Mesenteric fat pad (tissue), 1 donor: ENCODE measurements at regions not wholly inside any gene's neighbourhood (a gene's known extent, or its start where the extent isn't known, plus 50 kb on each side); places are given as distances from the start of the nearest gene placed in this dataset.

Experiments
- DNase-seq: peaks from one replicate; pipeline ENCODE4 v3.0.0-alpha.2; 2020; ENCODE audit warnings: low spot score
- donor health status: DM: yes; HTN: yes; CAD: no.

DNA sequence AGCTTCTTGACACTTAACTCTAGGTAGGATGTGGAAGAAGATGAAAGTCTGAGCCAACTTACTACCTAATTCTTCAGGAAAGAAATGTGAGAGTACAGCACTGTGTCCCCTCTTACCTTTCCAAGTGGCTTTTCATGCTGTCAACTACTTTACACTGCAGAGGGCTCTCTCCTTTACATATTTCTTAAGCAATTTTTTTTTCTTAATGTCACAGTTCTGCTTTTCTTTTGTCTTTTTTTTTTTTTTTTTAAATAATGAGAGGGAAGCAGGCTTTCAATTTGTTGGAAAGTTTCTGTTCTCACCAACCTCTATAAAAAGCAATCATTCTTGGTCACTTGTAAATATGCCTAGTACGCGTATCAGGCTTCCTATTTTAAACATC, 212.7 kb upstream of the MIR17HG start:
- no peak for DNase-seq

GRCh38 chr13:91135376-91135775, 212.1 kb upstream of the MIR17HG start:
- DNase-seq = no peak

DNA sequence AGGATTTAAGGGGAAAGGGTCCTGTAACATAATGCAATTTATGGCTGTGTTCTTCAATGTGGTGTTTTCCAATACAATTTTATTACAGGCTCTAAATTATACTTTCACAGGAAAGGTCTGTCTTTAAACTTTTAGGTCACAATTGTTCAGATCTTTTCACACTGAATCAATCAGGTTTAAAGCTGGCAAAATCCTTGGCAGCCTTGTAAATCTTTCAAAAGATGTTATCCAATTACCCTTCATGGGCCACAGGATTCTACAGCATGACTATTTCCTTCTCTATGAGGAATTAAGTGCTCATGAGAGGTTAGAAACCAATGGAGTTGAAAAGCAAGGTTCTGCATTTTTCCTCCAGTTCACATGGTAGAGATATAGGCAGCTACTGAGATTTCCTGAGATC, 211.5 kb upstream of the MIR17HG start:
- DNase-seq = no peak

- no peak for DNase-seq
Measured at GRCh38 chr13:91136806-91137205, 210.7 kb upstream of the MIR17HG start.

GRCh38 chr13:91139232-91139631, 208.3 kb upstream of the MIR17HG start:
- DNase-seq = no peak

GRCh38 chr13:91141543-91142061, 205.9 kb upstream of the MIR17HG start:
- DNase-seq = no peak

GRCh38 chr13:91142572-91142971, 204.9 kb upstream of the MIR17HG start:
- no peak for DNase-seq

GRCh38 chr13:91144054-91144453, 203.4 kb upstream of the MIR17HG start:
- no peak for DNase-seq

- DNase-seq = no peak
Measured at GRCh38 chr13:91144486-91144885, 203.0 kb upstream of the MIR17HG start.

GRCh38 chr13:91145571-91146205, 201.8 kb upstream of the MIR17HG start:
- no peak for DNase-seq

- no peak for DNase-seq
Measured at GRCh38 chr13:91146601-91147000, 200.9 kb upstream of the MIR17HG start.

DNA sequence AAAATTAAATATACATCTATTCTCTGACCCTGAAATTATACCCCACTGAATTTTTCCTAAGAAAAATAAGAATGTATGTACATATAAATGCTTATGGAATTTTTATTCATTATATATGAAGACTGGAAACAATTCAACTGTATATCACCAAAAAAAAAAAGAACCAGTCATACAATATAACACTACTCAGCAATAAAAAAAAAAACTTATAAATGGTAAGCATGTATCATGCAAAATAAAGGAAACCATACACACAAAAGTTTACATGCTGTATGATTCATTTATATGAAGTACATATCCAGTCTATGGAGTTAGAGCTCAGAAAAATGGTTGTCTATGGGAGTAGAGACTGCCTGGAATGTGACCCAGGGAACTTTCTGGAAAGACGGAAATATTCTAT, 199.4 kb upstream of the MIR17HG start:
- no peak for DNase-seq

- DNase-seq = no peak
Measured at GRCh38 chr13:91151921-91152320, 195.6 kb upstream of the MIR17HG start.

- no peak for DNase-seq
Measured at GRCh38 chr13:91153372-91153771, 194.1 kb upstream of the MIR17HG start.

DNA sequence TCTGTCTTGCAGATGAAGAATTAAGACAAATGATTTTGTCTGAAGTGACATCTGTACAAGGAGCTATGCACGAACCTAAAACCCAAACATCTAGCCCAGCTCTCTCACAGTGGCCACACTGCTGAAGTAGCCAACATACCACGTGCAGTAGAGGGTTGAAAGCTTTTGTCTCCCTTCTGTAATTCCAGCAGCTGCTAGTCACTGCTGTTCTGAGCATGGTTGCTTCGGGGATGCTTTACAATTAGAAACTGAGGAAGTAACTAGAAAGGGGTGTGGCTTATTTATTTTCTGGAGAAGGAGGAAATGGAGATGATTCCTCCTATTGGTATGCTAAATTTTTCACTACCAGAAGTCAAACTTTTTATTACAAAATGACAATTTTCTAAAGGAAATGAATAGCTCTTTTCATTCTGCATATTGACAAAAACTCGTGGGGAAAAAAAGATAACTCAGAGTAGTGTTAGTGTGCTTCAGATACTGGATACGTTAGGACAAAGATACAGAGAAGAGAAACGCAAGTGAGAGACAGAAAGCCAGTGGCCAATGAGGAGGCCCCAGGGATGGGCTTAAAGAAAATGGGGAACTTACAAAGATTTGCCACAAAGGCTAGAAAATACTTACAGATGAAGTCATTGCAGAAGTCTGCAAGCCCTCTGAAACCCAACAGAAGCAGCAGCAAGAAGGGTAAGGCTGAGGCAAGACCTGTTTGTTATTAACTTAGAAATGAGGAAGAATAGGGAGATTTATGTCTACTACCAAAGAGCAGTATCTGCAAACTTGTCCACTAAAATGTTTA, 192.7 kb upstream of the MIR17HG start:
- no peak for DNase-seq

GRCh38 chr13:91155512-91156114, 191.9 kb upstream of the MIR17HG start:
- no peak for DNase-seq

DNA sequence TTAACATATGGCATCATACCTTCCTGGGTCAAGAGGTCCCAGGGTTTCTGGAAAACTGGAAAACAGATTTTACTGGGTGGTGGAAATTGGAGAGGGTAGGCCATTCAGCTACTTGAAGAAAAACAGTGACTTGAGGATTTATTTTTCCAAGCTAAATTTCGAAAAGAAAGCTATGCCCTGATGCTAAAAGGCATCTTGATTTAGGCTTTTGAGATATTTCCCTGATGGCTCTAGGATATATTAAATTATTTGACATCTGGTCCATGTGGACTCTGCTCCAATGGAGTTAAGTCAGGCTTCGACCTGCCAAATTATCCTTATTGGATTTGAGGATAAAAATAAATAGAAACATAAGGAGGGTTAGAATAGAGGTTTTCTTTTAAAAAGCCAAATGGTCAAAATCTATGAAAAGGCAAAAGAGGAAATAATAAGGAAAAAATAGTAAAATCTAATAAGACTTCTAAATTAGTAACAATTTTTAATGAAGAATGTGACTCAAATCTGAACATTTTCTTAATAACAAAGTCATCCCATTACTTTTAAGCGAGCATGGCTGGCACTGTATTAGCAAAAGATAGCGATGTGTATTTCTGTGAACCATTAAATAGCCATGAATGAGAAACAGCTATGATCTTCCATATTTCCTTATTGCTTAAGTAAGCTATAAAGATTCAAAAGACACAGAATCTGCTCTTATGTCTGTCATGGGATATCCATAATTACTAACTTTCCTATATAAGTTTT, 190.0 kb upstream of the MIR17HG start:
- DNase-seq = no peak

GRCh38 chr13:91158017-91158395, 189.5 kb upstream of the MIR17HG start:
- DNase-seq = no peak

- no peak for DNase-seq
Measured at GRCh38 chr13:91162180-91162579, 185.3 kb upstream of the MIR17HG start.

DNA sequence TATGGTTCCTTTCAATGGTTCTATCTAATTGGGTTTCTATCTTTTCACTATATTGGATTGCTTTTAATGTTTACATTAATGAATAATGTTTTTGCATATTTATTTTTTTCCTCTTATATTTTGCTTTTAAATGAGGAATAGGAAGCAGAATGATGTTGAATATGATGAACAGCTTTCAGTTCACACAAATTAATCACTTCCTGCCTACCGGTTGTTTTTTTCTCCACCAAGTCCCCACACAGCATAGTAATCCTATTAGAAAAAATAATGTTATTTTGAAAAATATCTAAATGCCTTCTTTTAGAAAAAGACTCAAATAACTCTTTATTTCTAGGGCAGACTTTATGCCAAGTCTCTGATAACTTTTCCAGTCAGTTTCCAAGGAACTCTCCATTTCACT, 184.9 kb upstream of the MIR17HG start:
- DNase-seq = no peak

DNA sequence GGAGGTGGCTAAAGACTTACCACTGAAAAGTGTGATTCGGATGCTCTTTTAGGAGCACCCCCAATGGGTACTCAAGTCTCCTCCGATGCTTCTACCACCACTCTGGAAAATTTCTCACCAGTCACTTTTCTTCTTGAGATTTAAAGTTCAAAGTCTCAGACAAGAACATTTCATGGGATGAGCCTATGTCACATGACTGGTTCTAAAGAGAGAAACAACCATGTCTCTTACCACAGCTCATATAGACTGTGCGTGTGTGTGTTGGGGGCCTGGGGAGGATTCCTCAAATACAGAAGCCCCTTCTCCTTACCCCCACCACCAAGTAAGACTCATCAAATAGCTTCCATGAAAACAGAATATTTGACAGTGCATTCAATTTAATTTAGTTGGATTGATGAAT, 181.7 kb upstream of the MIR17HG start:
- no peak for DNase-seq
